MM.1S (cell line): ENCODE measurements at regions not wholly inside any gene's neighbourhood (a gene's known extent, or its start where the extent isn't known, plus 50 kb on each side); places are given as distances from the start of the nearest gene placed in this dataset.

Source experiments
- CTCF ChIP-seq: fragments of 300-600 bp; sonication (generic); IDR thresholded peaks from 2 replicates; pipeline ENCODE4 v1.5.1; 2016; ENCODE audit warnings: antibody characterized with exemption, low read length, mixed read lengths
- EZH2 ChIP-seq: fragments of 300-600 bp; sonication (generic); optimal IDR thresholded peaks from 2 replicates; pipeline ENCODE3; 2017; ENCODE audit warnings: low read depth, mild to moderate bottlenecking, antibody characterized with exemption, low read length, mixed read lengths
- EZH2phosphoT487 ChIP-seq: fragments of 300-600 bp; sonication (generic); IDR thresholded peaks from 2 replicates; pipeline ENCODE4 v1.6.1; 2018; ENCODE audit warnings: antibody characterized with exemption, low read length

GRCh38 chr5:103366918-103367549, 108.5 kb downstream of the MACIR start:
- no peak for TF ChIP-seq CTCF
- TF ChIP-seq EZH2: no peak
- no peak for TF ChIP-seq EZH2phosphoT487
